Nephron progenitor cell (in vitro differentiated cells): ENCODE measurements at regions not wholly inside any gene's neighbourhood (a gene's known extent, or its start where the extent isn't known, plus 50 kb on each side); places are given as distances from the start of the nearest gene placed in this dataset.

Experiments used
- DNase-seq: peaks from one replicate; pipeline ENCODE4 v3.0.0; 2021
- H3K27ac Mint-ChIP-seq: 2 replicates; pipeline ENCODE4 v1.8.0; 2021; ENCODE audit warnings: mild to moderate bottlenecking, moderate library complexity, mixed read lengths
- H3K27me3 Mint-ChIP-seq: 2 replicates; pipeline ENCODE4 v1.8.0; 2021; ENCODE audit warnings: mild to moderate bottlenecking, low read depth, mixed read lengths; ENCODE audit not compliant: poor library complexity
- H3K36me3 Mint-ChIP-seq: 2 replicates; pipeline ENCODE4 v1.8.0; 2021; ENCODE audit warnings: low read depth, mixed read lengths
- H3K4me1 Mint-ChIP-seq: 2 replicates; pipeline ENCODE4 v1.8.0; 2021; ENCODE audit warnings: mixed read lengths
- H3K4me3 Mint-ChIP-seq: 2 replicates; pipeline ENCODE4 v1.8.0; 2021; ENCODE audit warnings: mild to moderate bottlenecking, moderate library complexity, mixed read lengths
- H3K9me3 Mint-ChIP-seq: 2 replicates; pipeline ENCODE4 v1.8.0; 2021; ENCODE audit warnings: mild to moderate bottlenecking, moderate library complexity, mixed read lengths
- CTCF ChIP-seq: fragments of 200-600 bp; sonication (generic); IDR thresholded peaks from 2 replicates; pipeline ENCODE4 v1.5.0; 2021; ENCODE audit warnings: antibody characterized with exemption

- no peak for DNase-seq
- TF ChIP-seq CTCF, result no peak
- Mint-ChIP-seq H3K27ac (no peak overlapping the region), H3K36me3 (no peaks in the 10 kb centered on the region), H3K27me3 (peaks cover 32% of the 10 kb centered on the region), H3K9me3 (no peaks in the 10 kb centered on the region), H3K4me3 (no peak overlapping the region), H3K4me1 (no peaks in the 10 kb centered on the region)
These were observed 53.8 kb upstream of the KCNA3 start for GRCh38 chr1:110728388-110729001.

- Mint-ChIP-seq H3K4me1 (no peaks in the 10 kb centered on the region), H3K27ac (no peak overlapping the region), H3K27me3 (peaks cover 28% of the 10 kb centered on the region), H3K9me3 (no peaks in the 10 kb centered on the region), H3K36me3 (no peaks in the 10 kb centered on the region), H3K4me3 (no peak overlapping the region)
- TF ChIP-seq CTCF, result no peak
- no peak for DNase-seq
These were observed 52.5 kb upstream of the KCNA3 start for GRCh38 chr1:110727246-110727645.

DNA sequence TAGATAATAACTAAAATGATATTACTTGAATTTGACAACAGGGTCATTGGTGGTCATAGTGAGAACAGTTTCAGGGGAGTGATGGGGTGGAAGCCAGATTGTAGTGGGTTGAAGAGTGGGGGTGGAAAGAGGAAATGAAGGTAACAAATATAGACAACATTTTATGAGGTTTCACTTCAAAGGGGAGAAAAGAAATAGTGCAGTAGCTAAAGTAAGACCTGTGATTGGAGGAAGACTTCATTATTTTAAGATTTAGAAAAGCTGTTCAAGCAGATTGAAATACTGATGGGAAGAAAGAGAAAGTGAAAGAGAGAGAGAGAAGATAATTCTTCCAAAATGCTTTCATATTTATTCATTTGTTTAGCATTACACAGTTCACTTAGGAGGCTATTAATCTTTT lies 52.0 kb upstream of the KCNA3 start:
- no peaks in the 10 kb centered on the region for H3K36me3 Mint-ChIP-seq

More for the DNA sequence above, 52.0 kb upstream of the KCNA3 start:
- Mint-ChIP-seq H3K4me3 (no peak overlapping the region), H3K27ac (no peak overlapping the region), H3K4me1 (no peaks in the 10 kb centered on the region), H3K9me3 (no peaks in the 10 kb centered on the region), H3K27me3 (peaks cover 28% of the 10 kb centered on the region)
- no peak for TF ChIP-seq CTCF
- DNase-seq, result no peak
